GM18907 (cell line): ENCODE measurements at regions not wholly inside any gene's neighbourhood (a gene's known extent, or its start where the extent isn't known, plus 50 kb on each side); places are given as distances from the start of the nearest gene placed in this dataset.

Experiments used
- ATAC-seq: cut with Tn5 transposase; IDR thresholded peaks from one replicate; pipeline ENCODE4 v1.9.1; 2021; ENCODE audit warnings: mild to moderate bottlenecking, moderate library complexity; ENCODE audit not compliant: unreplicated experiment

DNA sequence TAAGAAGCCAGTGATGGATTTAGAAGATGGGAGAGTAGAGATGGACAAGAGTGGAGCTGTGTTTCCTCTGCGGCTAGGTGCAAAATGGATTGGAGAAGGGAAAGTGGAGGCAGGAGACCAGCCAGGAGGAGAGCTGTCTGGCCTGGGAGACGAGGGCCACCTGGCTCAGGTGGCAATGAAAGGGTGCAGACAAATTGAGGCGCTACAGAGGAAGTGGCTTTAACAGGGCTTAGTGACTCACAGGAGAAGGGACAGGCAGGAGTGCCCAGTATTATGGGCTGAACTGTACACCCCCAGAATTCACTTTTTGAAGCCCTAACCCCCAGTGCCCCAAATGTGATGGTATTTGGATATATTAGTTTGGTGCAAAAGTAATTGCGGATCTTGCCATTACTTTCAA, 65.6 kb upstream of the DUSP5 start:
- no peak for ATAC-seq

DNA sequence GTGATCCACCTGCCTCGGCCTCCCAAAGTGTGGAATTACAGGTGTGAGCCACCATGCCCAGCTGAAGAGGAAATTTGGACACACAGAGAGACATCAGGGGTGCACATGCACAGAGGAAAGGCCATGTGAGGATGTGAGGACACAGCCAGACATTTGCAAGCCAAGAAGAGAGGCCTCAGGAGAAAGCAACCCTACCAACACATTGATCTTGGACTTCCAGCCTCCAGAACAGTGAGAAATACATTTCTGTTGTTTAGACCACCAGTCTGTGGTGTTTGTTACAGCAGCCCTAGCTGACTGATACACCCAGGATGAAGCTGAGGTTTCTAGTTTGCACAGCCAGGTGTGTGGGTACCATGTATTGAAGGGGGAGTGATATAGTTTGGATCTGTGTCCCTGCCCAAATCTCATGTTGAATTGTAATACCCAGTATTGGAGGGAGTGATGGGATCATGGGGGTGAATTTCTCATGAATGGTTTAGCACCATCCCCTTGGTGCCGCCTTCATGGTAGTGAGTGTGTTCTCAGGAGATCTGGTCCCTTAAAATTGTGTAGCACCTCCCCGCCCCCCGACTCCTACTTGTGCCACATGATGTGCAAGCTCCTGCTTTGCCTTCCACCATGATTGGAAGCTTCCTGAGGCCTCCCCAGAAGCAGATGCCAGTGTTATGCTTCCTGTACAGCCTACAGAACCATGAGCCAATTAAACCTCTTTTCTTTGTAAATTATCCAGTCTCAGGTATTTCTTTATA, 64.7 kb upstream of the DUSP5 start:
- ATAC-seq, result no peak

DNA sequence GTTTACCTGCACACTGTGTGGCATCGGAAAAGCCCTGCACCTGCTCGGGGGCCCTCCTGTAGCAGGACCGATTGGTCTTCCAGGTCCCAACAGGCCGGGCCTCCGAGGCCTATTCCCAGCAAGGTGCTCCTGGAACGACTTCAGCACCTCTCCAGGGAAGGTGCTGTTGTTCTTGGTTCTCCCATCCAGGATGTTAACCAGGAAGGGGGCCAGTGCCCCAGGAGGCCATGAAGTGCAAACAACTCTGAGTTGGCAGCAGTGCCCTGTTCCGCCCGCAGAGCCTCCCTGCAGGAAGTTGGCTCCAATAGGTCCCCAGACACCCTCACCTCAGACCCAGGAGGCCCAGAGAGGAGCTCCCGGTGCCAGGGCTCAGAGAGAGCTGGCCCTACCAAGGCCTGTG, 64.0 kb upstream of the DUSP5 start:
- ATAC-seq, result no peak

DNA sequence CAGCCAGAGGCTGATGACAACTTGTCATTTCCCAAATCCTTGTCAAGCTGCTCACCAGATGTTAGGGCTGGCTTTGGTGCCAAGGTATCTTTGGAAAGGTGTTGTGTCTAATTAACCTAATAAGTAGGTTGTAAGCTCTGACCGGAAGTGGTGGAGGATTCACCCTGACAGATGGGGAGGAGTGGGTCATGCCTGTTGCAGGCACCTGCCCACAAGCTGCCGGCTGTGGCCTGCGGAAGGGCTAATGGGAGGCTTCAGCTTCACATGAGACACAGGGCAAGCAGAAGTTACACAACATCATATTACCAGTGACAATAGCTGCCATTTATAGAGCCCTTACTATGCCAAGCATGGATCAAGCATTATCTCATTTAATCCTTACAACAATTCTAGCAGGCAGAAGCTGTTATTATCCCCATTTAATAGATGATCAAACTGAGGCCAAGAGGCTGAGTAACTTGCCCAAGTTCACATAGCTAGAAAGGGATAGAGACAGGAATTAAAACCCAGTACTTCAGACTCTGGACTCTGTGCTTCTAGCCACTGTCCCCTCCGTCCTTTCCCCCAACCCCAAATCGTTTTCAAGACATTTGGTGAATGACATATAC, 63.1 kb upstream of the DUSP5 start:
- no peak for ATAC-seq

DNA sequence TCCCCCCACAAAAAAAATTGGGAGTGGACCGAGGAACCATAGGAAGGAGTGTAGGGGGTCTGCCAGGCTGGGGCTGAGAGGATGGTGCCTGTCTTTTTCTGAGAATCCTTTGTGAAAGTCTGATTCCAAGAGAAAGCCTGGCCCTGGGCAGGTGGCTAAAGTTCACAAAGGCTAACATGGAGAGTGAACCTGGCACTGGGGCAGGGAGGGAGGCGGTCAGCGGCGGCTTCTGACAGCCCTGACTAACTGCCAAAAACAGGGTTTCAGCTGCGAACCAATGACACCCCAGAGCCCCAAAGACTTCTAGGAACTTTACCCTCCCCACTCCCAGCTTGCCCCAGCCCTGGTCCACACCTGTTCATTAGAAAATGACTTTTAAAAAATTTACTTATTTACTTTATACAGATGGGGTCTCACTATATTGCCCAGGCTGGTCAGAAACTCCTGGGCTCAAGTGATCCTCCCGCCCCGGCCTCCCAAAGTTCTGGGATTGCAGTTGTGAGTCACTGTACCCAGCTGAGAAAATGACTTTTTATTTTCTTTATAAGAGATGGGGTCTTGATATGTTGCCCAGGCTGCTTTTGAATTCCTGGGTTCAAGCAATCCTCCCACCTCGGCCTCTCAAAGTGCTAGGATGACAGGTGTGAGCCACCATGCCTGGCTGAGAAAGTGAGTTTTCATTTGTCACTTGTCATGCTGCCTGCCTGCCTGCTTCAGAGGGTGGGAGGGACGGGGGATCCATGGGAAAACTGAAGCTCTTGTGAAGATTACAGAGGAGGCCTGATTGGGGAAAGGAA, 61.0 kb upstream of the DUSP5 start:
- ATAC-seq, result no peak

DNA sequence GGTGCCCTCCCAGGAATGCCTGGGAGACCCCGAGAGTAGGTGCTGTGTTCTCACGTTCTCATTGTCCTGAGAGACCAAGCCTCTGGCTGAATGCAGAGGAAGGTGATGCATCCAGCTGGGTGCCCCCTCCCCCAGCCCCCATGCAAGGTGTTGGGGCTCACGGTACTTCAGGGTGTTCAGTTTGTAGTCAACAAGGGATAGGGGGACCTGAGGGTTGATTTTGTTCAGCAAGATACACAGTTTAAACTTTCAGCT, 60.4 kb upstream of the DUSP5 start:
- no peak for ATAC-seq

DNA sequence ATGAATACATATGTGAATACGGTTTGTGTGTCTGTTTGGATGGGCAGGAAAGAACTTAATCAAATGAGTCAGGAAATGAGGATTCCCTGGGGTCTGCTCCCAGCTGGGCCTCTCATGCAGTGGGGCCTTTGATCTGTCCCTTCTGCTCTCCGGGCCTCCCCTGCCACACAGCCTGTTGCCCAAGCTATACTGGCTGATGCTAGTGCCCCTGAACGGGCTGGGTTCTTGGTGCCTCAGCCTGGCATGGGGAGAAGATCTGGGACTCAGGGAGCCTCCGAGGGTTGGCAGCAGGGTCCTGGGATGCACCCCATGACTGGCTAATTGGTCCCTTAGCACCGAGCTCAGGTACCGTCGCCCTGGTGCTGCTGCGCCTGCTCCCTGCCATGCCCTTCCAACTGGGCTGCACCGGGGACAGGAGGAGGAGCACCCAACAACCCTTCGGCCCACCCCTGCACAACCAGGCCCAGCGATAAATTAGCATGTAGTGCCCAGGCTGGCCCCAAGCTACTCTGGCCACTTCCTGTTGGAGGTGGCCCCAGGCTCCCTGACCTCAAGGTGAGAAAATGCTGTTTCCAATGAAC, 59.9 kb upstream of the DUSP5 start:
- no peak for ATAC-seq

DNA sequence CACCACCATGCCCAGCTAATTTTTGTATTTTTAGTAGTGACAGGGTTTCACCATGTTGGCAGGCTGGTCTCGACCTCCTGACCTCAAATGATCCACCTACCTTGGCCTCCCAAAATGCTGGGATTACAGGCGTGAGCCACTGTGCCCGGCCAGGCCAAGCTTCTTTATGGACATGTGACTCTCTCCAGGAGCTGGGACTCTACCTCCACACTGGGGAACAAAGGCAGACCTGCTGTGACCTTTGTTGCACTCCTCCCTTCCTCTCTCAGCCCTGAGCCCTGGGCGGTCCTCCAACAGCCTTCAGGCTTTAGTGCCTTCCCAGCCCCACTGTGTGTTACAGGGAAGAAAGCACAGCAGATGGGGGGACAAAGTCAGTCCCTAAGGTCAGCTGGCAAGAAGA, 55.0 kb upstream of the DUSP5 start:
- no peak for ATAC-seq

DNA sequence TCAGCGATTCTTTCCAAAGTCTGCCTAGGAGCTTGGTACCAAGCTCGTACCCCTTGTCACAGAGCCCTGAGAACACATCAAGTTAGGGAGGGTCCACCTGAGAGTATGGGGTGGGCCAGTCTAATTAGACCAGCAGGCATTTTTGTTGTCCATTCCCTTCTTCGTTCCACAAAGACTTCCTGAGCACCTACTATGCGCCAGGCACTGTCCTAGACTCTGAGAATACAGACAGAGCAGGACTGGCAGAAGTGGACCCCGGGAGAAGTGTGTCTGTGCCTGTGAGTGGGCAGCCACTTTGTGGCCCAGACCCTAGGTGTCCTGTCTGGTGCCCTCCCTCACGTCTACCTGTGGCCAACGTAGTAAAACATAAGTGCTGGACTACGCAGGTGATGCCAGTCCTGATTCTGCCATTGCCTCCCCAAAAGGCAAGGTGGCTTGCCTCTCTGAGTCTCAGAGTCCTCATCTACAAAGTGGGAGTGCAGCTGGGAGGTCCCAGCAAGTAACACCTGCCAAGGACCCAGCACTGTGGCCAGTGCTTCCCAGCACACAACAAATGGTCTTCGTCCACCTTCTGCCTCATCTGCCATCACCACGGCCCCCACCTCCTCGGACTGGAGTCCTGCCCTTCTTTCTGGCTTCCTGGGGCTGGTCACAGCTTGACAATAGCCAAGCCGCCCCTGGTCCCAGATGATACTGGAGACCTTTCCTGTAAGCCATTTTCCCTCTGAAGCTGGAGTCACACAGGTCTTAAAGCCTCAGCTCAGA, 54.3 kb upstream of the DUSP5 start:
- ATAC-seq, result no peak

DNA sequence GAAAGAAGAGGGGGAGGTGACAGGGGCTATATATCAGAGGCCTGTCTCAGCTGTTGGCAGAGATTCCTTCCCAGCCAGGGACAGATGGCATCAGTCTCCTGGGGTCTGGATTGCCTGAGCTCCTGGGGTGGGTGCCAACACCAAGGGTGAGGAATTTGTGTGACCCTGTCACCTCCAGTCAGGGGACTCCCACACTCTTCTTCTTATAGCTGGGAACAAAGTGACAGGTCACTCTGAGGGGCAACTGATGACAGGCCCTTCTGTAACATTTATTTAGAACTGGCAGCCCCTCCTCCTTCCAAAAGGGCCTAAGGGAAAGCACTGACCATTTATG, 53.7 kb upstream of the DUSP5 start:
- ATAC-seq, result no peak

DNA sequence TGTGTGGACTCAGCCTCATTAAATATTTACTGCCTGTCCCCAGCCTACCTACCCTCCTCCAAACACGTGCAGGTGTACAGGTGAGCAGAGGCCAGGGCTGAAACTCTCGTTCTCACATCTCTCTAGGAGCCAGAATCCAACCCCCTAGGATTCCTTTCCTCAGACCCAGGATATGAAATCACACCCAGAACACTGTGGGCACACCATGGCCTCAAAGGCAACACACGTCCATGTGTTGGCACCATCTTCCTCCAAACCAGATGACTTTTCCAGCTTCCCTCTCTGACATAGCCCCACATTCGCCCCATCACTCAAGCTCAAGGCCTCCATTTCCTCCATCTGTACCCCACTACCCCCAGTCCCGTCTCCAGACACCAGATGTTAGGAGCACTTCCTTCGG, 51.8 kb upstream of the DUSP5 start:
- ATAC-seq, result no peak

DNA sequence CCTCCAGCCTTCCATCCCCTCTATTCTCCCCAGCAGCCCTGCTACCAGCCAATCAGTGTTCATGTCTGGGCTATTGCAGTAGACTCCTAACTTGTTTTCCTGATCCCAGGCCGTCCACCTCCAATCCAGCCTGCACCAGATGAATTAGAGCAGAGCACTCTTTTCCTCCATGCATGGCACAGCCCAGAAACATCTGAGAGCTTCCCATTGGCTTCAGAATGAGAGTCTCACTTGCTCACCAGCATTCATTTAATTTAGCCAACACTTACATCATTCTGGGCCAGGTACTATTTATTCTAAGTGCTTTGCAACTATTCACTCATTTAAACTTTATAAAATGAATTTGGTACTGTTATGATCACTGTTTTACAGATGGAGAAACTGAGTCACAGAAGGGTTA, 51.4 kb upstream of the DUSP5 start:
- ATAC-seq, result no peak

DNA sequence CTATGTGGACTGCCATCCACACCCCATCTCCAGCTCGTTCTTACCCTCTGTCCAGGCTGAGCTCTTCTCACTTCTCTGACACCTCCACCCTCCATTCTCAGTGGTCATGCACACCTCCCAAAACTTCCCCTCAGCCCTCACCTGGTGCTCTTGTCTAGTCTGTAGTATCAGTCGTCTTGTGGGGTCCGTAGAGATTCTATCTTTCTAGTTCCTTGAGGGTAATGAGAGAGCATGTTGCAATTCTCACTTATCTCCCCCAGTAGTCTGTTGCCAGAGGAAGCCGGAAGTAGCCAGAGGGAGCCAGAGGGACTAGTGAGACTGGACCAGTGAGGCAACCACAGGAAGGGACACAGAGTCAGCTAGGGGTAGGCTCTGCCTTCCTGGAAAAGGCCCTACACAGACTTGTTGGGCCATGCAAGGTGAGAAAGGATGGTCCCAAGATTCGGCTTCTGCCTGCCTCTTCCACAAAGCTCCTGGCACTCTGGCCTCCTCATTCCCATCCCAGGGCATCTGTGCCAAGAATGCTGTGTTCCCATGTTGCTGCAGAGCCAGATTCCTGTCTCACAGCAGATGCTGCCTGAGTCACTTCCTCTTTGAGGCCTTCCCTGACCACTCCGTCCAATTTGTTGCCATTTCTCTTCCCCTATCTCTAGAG, 50.6 kb upstream of the DUSP5 start:
- ATAC-seq, result no peak

DNA sequence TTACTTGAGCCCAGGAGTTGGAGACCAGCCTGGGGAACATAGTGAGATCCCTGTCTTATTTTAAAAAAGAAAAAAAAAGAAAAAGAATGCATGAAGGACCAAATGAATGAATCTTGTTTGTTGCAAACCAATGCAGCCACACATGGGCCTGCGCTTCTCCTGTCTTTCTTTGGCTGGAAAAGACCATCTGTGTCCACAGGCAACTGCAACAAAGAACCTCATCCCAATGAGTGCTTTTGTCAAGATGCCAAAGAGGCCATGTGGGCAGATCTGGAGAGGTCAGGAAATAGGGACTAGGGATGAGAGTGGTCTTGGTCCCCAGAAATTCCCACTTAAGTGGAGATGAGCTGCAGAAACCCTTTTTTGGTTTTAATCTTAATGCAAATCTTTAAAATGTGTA, 49.8 kb upstream of the DUSP5 start:
- no peak for ATAC-seq
